NCI-H526 (cell line): ENCODE measurements at regions not wholly inside any gene's neighbourhood (a gene's known extent, or its start where the extent isn't known, plus 50 kb on each side); places are given as distances from the start of the nearest gene placed in this dataset.

ENCODE experiments used
- DNase-seq, 2 experiments: peaks; one replicate each; lab custom pipeline; 2025; lab: John Stamatoyannopoulos, UW

DNA sequence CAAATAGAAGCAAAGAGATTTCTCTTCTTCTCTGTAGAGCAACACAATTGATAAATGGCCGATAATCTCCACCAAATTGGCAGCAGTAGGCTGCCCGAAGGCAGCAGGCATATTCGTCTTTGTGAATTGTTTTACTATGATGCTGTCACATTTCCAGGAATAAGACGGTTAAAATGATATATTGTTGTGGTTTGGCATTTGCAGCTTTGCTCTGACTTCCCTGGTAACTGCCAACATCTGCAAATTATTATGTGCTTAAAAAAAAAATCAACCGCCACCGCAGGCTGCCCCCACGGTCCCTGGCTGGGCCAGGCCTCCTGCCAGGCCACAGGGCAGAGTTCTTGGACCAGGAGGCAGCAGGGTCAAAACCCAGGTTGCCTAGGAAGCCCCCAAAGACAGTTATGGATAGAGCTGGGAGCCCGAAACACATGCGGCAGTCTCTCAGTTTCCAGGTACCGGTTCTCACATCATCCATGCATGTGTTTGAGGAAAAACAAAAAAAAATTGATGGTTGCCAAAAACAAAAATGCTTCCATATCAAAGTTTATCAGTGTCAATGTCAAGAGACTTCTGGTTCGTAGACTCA is 179.3 kb downstream of the ETS2 start:
- DNase-seq: no peak

GRCh38 chr21:38984568-38984967 is 178.8 kb downstream of the ETS2 start:
- no peak for DNase-seq

GRCh38 chr21:38983560-38983959 is 177.8 kb downstream of the ETS2 start:
- DNase-seq: no peak

DNA sequence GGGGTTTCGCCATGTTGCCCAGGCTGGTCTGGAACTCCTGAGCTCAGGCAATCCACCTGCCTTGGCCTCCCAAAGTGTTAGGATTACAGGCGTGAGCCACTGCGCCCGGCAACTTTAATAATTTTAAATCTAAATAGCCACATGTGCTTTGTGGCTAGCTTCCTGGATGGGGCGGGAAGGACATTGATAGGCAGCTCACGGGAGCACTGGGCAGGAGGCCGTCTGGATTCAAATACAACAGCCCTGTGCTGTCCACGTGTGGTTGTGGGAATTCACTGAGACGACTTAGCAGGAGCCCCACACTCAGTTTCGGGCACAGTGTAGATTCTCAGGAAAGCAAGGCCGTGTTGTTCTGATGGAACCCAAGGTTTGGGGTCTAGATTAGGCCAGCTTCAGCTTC is 177.1 kb downstream of the ETS2 start:
- no peak for DNase-seq

DNA sequence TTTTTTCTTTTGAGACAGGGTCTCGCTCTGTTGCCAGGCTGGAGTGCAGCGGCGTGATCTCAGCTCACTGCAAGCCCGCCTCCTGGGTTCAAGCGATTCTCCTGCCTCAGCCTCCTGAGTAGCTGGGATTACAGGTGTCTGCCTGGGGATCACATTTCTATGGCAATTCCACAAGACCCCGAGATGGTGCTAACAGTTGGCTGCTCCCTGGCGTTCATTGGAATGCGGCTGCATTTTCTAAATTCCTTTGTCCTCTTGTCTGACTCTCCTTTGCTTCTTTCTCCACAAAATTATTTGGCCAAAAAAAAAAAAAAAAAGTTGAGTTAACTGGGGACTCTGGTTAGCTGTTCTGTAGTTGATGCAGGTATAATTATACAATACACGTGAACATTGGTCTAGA is 176.4 kb downstream of the ETS2 start:
- no peak for DNase-seq

- DNase-seq: no peak
These were observed 174.9 kb downstream of the ETS2 start for GRCh38 chr21:38980416-38981313.

- DNase-seq: no peak
These were observed 173.8 kb downstream of the ETS2 start for GRCh38 chr21:38979271-38980121.

DNA sequence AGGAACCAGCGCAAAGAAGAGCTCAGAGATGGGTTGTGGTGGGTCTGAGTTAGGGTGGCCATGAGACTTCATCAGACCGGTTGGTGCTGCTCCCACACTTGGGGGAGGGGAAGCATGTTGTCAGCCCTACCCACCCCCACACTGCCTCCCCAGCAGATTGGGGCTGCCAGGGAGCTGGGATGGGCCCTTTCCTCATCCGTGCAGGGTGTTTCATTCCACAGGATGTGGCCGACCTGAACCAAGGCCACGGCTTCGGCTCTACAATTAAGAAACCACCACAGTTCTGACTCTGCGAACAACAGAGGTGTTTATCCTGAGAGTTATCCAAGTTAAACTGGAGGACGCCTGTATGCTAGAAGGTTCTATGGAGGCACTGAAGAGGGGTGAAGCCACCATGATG is 171.2 kb downstream of the ETS2 start:
- no peak for DNase-seq

GRCh38 chr21:38973552-38973951 is 167.8 kb downstream of the ETS2 start:
- no peak for DNase-seq

DNA sequence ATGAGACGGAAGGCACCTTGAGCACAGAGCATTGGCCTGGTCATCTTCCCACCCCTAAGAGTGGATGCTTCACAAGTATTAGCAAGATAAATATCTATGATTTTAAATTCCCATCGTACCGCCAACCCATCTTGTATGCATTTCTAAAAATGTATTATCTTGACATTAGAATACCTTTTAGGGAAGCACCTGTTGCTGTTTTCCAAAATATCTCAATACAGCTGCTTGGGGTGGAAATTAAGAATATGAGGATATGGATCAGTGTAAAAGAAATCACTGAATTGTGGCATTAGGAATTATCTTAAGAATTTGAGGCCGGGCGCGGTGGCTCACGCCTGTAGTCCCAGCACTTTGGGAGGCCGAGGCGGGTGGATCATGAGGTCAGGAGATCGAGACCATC is 166.3 kb downstream of the ETS2 start:
- DNase-seq: no peak

- no peak for DNase-seq
These were observed 165.0 kb downstream of the ETS2 start for GRCh38 chr21:38970765-38971164.

- DNase-seq: no peak
These were observed 163.3 kb downstream of the ETS2 start for GRCh38 chr21:38968887-38969543.

DNA sequence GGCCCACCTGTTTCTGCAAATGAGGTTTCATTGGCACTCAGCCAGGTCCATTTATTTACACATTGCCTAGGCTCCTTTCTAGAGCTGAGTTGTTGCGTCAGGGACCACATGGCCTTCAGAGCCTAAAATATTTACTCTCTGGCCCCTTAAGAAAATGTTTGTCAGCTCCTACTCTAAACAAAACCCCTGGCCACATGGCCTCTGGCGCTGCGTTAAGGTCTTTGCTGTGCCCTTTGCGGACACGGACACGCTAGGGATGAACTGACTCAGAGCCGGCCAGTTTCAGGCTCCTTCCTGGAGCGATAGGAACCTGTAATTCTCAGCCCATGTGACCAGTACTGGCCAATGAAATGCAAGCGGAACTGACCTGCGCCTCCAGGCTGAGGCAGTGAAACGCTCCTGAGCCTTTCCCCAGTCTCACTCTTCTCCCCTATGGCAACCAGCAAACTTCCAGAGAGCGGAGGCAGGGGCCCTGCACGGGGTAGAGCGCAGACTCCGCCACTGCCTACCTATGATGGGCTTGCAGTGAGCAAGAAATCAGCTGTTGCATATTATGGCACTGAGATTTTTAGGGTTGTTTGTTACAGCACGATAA is 160.3 kb downstream of the ETS2 start:
- peak; percentile 43 to 71 for DNase-seq

DNA sequence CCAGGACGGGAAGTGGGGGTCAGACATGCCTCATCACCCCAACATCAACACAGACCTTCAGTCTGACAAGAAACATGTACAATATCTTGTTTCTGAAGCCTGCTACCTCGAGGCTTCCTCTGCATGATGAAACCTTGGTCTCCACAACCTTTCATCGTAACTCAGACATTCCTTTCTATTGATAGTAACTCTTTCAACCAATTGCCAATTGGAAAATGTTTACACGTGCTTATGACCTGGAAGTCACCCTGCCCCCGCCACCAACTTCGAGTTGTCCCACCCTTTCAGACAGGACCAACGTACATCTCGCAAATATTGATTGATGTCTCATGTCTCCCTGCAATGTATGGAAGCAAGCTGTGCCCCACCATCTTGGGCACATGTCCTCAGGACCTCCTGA is 159.5 kb downstream of the ETS2 start:
- DNase-seq: no peak

DNA sequence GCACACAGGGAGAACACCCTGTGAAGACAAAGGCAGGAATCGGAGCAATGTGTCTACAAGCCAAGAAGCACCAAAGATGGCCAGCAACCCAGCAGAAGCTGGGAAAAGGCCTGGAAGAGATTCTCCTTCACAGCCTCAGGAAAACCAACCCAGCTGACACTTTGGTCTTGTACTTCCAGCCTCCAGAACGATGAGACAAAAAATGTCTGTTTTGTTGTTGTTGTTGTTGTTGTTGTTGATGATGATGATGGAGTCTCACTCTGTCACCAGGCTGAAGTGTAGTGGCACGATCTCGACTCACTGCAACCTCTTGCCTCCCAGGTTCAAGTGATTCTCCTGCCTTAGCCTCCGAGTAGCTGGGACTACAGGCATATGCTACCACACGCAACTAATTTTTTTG is 157.3 kb downstream of the ETS2 start:
- no peak for DNase-seq

- no peak for DNase-seq
These were observed 154.5 kb downstream of the ETS2 start for GRCh38 chr21:38960251-38960650.

DNA sequence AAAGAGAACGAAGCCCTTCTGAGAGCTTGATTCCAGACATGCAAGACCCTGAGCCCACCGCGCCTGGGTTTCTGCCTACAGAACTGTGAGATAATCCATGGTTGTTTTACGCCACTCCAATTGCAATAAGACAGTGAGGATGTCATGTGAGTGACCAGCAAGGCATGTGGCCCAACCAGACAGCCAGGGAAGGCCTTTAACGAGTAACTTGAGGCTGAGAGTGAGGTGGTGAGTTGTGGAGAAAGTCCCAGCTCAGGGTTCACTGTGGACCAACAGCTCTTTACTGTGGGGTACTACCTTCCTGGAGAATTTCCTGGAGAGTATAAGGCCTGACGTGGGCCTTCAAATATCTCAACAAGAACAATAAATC is 153.9 kb downstream of the ETS2 start:
- no peak for DNase-seq

- DNase-seq: no peak
These were observed 153.4 kb downstream of the ETS2 start for GRCh38 chr21:38958940-38959691.

- no peak for DNase-seq
These were observed 152.6 kb downstream of the ETS2 start for GRCh38 chr21:38958323-38958705.

GRCh38 chr21:38957575-38958322 is 152.0 kb downstream of the ETS2 start:
- DNase-seq: no peak
